Spinal cord (tissue), 1 donor: ENCODE measurements at regions not wholly inside any gene's neighbourhood (a gene's known extent, or its start where the extent isn't known, plus 50 kb on each side); places are given as distances from the start of the nearest gene placed in this dataset. TPM values are rescaled to one million over a fixed set of nuclear protein-coding genes. Genes with fewer than 3 reads are reported as not detected.

Experiments used
- small RNA-seq: library from RNA; depleted of rRNA; stranded (forward); fragments of <200 nt; gene quantifications from one replicate; pipeline ENCODE3, GENCODE V24; 2014; ENCODE audit warnings: low replicate concordance

Small RNAs in the stretch of these regions (small RNA-seq; reads per million reads assigned to genes)
- gene AC018645.1 (not detected), gene MIR550A2 (not detected), gene RF00322 (not detected)
